ENCODE measurements at regions not wholly inside any gene's neighbourhood (a gene's known extent, or its start where the extent isn't known, plus 50 kb on each side); places are given as distances from the start of the nearest gene placed in this dataset.

DNA sequence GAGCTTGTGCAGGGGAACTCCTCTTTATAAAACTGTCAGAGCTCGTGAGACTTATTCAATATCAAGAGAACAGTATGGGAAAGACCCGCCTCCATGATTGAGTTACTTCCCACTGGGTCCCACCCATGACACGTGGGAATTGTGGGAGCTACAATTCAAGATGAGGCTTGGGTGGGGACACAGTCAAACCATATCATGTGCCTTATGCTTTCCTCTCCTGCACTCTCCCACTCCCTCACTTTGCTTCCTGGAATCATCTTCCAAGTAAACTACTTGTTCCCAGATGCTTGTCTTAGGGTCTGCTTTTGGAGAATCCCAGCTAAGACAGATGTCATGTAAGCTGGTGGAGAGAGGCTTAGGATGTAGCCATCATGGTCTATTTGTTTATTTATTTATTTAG, 271.2 kb downstream of the HAPSTR1 start:
- TF ChIP-seq, protein P1, sequence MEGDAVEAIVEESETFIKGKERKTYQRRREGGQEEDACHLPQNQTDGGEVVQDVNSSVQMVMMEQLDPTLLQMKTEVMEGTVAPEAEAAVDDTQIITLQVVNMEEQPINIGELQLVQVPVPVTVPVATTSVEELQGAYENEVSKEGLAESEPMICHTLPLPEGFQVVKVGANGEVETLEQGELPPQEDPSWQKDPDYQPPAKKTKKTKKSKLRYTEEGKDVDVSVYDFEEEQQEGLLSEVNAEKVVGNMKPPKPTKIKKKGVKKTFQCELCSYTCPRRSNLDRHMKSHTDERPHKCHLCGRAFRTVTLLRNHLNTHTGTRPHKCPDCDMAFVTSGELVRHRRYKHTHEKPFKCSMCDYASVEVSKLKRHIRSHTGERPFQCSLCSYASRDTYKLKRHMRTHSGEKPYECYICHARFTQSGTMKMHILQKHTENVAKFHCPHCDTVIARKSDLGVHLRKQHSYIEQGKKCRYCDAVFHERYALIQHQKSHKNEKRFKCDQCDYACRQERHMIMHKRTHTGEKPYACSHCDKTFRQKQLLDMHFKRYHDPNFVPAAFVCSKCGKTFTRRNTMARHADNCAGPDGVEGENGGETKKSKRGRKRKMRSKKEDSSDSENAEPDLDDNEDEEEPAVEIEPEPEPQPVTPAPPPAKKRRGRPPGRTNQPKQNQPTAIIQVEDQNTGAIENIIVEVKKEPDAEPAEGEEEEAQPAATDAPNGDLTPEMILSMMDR (IDR thresholded peaks at IDR 0.05) = no peak
- no peak for TF ChIP-seq POLR2A (IDR thresholded peaks at IDR 0.05)

Measured in uterus (tissue), 2 donors.